ENCODE measurements at regions not wholly inside any gene's neighbourhood (a gene's known extent, or its start where the extent isn't known, plus 50 kb on each side); places are given as distances from the start of the nearest gene placed in this dataset.

DNA sequence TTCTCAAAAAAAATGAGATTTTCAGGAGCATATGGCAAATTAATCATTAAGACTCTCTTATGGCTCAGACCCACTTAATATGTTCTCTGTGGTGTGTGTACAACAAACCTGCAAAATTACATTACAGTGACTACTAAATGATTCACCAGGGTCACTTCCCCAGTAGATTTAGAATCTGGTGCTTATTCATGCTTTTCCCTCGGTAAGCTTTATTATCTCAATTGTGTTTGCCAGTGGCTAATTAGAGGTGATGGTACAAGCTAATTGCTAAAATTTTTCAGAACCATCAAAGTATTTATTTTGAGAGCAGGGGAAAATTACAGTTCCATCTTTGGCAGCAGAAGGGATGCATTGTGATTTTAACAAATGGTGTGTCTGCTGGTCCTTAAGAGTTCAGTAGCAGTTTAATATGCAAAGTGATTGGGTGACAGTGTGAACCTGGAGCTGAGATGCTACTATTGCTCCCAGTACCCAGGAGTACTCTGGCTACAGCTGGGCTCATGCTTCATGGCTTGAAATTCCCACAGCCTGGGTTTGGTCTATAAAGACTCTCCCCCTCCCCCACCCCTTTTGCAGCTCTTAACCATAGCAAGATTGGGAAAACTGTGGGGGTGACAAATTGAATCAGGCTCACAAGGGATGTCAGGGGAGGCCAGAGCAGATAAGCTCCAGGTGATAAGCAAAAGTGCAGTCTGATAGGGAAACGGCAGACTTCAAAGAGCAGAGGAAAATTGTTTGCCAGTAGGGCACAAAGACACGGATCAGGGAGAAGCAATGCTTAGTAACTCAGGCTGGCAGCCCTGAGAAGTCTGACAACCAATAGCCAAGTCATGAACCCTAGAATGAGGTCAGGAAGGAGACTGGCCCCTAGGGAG, 92.8 kb upstream of the RAD23B start:
- TF ChIP-seq, protein P1, sequence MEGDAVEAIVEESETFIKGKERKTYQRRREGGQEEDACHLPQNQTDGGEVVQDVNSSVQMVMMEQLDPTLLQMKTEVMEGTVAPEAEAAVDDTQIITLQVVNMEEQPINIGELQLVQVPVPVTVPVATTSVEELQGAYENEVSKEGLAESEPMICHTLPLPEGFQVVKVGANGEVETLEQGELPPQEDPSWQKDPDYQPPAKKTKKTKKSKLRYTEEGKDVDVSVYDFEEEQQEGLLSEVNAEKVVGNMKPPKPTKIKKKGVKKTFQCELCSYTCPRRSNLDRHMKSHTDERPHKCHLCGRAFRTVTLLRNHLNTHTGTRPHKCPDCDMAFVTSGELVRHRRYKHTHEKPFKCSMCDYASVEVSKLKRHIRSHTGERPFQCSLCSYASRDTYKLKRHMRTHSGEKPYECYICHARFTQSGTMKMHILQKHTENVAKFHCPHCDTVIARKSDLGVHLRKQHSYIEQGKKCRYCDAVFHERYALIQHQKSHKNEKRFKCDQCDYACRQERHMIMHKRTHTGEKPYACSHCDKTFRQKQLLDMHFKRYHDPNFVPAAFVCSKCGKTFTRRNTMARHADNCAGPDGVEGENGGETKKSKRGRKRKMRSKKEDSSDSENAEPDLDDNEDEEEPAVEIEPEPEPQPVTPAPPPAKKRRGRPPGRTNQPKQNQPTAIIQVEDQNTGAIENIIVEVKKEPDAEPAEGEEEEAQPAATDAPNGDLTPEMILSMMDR (IDR thresholded peaks at IDR 0.05): no peak
- TF ChIP-seq EP300 (IDR thresholded peaks at IDR 0.05): no peak
- TF ChIP-seq POLR2A (IDR thresholded peaks at IDR 0.05): no peak
- no peak for TF ChIP-seq POLR2AphosphoS5 (IDR thresholded peaks at IDR 0.05)

Data from sigmoid colon (tissue), 4 donors.